HCT116 (cell line): ENCODE measurements at regions not wholly inside any gene's neighbourhood (a gene's known extent, or its start where the extent isn't known, plus 50 kb on each side); places are given as distances from the start of the nearest gene placed in this dataset.

ENCODE experiments used
- CBX3 ChIP-seq: IDR thresholded peaks from 2 replicates; pipeline ENCODE4 v1.6.1; 2012; ENCODE audit warnings: low read depth
- CEBPB ChIP-seq: IDR thresholded peaks from 2 replicates; pipeline ENCODE4 v1.6.1; 2012; ENCODE audit warnings: low read depth
- EGR1 ChIP-seq: IDR thresholded peaks from 2 replicates; pipeline ENCODE4 v1.6.1; 2012; ENCODE audit warnings: low read depth
- EZH2 ChIP-seq: fragments of 200-600 bp; sonication (generic); IDR thresholded peaks from 2 replicates; pipeline ENCODE4 v1.6.1; 2017; ENCODE audit warnings: antibody characterized with exemption, mixed run types
- POLR2A ChIP-seq: IDR thresholded peaks from 2 replicates; pipeline ENCODE4 v1.7.0; 2011; ENCODE audit warnings: borderline replicate concordance; ENCODE audit not compliant: insufficient read depth, insufficient read length; ENCODE audit errors: extremely low read depth
- POLR2AphosphoS5 ChIP-seq: IDR thresholded peaks from 2 replicates; pipeline ENCODE4 v1.6.1; 2011; ENCODE audit warnings: mild to moderate bottlenecking, low read depth, low read length, moderate library complexity
- RAD21 ChIP-seq: IDR thresholded peaks from 2 replicates; pipeline ENCODE4 v1.6.1; 2012; ENCODE audit warnings: low read depth, mild to moderate bottlenecking
- SP1 ChIP-seq: IDR thresholded peaks from 2 replicates; pipeline ENCODE4 v1.6.1; 2012; ENCODE audit warnings: low read depth
- YY1 ChIP-seq: IDR thresholded peaks from 2 replicates; pipeline ENCODE4 v1.6.1; 2011; ENCODE audit warnings: low read length, low read depth, moderate library complexity, mild to moderate bottlenecking; ENCODE audit not compliant: insufficient replicate concordance; ENCODE audit errors: extremely low read depth
- ZFX ChIP-seq: fragments of 450-650 bp; IDR thresholded peaks from 2 replicates; pipeline ENCODE4 v1.6.1; 2017
- TF ChIP-seq, protein P1 (sequence below), 3 experiments: fragments of 200-600 bp in 1 of 3; sonication (generic) in 1 of 3; IDR thresholded peaks in 2 of 3; conservative IDR thresholded peaks in 1 of 3; 2 replicates each; pipeline ENCODE4 v1.5.1; 2012 to 2017; ENCODE audit warnings: low read depth in 2 of 3, low read length in 2 of 3, antibody characterized with exemption in 1 of 3, borderline replicate concordance in 1 of 3, control low read depth in 1 of 3, mild to moderate bottlenecking in 1 of 3, mixed read lengths in 1 of 3, mixed run types in 1 of 3, moderate library complexity in 1 of 3; ENCODE audit not compliant: insufficient read depth in 1 of 3
- TF ChIP-seq, protein P2 (sequence below): IDR thresholded peaks from 2 replicates; pipeline ENCODE4 v1.6.1; 2011; ENCODE audit warnings: mild to moderate bottlenecking, low read length, moderate library complexity; ENCODE audit not compliant: insufficient replicate concordance; ENCODE audit errors: extremely low read depth
- TF ChIP-seq, protein P3 (sequence below): IDR thresholded peaks from 2 replicates; pipeline ENCODE4 v1.6.1; 2012
- TF ChIP-seq, protein P4 (sequence below): IDR thresholded peaks from 2 replicates; pipeline ENCODE4 v1.6.1; 2012; ENCODE audit warnings: low read depth

DNA sequence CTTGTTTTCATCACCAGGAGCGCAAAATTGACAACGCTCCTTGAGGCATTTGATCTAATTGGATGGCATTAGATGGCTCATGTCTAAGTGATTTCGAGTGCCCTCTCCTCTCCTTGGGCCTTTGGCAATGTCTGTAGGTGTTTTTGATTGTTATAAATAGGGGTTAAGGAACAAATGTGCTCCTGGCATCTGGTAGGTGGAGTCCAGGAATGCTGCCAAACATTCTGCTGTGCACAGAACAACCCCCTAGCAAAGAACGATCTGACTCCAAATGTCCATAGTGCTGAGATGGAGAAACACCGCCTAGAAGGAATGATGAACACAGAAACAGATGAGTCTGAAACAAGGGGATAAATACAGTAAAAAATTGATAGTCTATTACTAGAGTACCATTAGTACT, 68.0 kb upstream of the C1QTNF9B start:
- TF ChIP-seq, protein P1, sequence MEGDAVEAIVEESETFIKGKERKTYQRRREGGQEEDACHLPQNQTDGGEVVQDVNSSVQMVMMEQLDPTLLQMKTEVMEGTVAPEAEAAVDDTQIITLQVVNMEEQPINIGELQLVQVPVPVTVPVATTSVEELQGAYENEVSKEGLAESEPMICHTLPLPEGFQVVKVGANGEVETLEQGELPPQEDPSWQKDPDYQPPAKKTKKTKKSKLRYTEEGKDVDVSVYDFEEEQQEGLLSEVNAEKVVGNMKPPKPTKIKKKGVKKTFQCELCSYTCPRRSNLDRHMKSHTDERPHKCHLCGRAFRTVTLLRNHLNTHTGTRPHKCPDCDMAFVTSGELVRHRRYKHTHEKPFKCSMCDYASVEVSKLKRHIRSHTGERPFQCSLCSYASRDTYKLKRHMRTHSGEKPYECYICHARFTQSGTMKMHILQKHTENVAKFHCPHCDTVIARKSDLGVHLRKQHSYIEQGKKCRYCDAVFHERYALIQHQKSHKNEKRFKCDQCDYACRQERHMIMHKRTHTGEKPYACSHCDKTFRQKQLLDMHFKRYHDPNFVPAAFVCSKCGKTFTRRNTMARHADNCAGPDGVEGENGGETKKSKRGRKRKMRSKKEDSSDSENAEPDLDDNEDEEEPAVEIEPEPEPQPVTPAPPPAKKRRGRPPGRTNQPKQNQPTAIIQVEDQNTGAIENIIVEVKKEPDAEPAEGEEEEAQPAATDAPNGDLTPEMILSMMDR (IDR thresholded peaks at IDR 0.05 in 2 of 3, conservative IDR thresholded peaks at IDR 0.05 in 1 of 3; ENCODE audit: borderline replicate concordance in 1 of 3, insufficient read depth in 1 of 3, low read depth in 2 of 3, low read length in 2 of 3): no peak
- TF ChIP-seq POLR2A: no peak
- TF ChIP-seq, protein P2, sequence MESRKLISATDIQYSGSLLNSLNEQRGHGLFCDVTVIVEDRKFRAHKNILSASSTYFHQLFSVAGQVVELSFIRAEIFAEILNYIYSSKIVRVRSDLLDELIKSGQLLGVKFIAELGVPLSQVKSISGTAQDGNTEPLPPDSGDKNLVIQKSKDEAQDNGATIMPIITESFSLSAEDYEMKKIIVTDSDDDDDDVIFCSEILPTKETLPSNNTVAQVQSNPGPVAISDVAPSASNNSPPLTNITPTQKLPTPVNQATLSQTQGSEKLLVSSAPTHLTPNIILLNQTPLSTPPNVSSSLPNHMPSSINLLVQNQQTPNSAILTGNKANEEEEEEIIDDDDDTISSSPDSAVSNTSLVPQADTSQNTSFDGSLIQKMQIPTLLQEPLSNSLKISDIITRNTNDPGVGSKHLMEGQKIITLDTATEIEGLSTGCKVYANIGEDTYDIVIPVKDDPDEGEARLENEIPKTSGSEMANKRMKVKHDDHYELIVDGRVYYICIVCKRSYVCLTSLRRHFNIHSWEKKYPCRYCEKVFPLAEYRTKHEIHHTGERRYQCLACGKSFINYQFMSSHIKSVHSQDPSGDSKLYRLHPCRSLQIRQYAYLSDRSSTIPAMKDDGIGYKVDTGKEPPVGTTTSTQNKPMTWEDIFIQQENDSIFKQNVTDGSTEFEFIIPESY: no peak
- TF ChIP-seq, protein P3, sequence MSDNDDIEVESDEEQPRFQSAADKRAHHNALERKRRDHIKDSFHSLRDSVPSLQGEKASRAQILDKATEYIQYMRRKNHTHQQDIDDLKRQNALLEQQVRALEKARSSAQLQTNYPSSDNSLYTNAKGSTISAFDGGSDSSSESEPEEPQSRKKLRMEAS: no peak
- TF ChIP-seq CBX3: no peak
- no peak for TF ChIP-seq YY1
- TF ChIP-seq POLR2AphosphoS5: no peak
- TF ChIP-seq, protein P4, sequence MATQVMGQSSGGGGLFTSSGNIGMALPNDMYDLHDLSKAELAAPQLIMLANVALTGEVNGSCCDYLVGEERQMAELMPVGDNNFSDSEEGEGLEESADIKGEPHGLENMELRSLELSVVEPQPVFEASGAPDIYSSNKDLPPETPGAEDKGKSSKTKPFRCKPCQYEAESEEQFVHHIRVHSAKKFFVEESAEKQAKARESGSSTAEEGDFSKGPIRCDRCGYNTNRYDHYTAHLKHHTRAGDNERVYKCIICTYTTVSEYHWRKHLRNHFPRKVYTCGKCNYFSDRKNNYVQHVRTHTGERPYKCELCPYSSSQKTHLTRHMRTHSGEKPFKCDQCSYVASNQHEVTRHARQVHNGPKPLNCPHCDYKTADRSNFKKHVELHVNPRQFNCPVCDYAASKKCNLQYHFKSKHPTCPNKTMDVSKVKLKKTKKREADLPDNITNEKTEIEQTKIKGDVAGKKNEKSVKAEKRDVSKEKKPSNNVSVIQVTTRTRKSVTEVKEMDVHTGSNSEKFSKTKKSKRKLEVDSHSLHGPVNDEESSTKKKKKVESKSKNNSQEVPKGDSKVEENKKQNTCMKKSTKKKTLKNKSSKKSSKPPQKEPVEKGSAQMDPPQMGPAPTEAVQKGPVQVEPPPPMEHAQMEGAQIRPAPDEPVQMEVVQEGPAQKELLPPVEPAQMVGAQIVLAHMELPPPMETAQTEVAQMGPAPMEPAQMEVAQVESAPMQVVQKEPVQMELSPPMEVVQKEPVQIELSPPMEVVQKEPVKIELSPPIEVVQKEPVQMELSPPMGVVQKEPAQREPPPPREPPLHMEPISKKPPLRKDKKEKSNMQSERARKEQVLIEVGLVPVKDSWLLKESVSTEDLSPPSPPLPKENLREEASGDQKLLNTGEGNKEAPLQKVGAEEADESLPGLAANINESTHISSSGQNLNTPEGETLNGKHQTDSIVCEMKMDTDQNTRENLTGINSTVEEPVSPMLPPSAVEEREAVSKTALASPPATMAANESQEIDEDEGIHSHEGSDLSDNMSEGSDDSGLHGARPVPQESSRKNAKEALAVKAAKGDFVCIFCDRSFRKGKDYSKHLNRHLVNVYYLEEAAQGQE: no peak
- no peak for TF ChIP-seq ZFX
- no peak for TF ChIP-seq CEBPB
- no peak for TF ChIP-seq EGR1
- no peak for TF ChIP-seq SP1
- TF ChIP-seq EZH2: no peak
- no peak for TF ChIP-seq RAD21
